ENCODE measurements at regions not wholly inside any gene's neighbourhood (a gene's known extent, or its start where the extent isn't known, plus 50 kb on each side); places are given as distances from the start of the nearest gene placed in this dataset.
A peak's percentile ranks its signal among the peaks of the same experiment; 100 is the strongest.

DNA sequence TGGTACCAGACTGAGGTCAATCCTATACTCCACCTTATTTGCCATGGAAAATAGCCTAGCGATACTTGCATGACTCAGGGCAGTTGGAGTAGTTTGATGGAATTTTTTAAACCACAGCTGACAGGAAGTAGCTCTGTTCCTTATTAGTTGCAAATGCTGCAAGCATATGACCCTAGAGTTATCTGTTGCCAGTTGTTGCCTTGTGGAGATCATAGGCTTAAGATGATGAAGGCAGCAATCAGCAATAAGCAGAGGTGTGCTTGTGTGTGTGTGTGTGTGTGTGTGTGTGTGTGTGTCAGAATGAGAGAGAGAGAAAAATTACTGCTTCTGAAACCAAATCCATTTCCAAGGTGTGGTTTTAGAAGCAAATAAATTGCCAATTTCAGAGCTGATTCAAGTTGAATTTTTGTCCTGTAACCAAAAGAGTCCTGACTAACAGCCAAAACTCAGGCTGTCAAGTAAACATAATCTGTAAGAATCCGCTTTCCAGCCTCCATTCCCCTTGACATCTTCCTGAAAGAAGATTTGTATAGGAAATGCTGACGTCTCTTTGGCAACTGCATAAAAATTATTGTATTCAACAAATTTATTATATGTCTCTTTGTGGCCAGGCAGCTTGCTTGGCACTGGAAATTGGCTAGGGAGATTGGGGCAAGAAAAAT is 141.2 kb downstream of the SERPINI1 start:
- H3K4me1 ChIP-seq: peaks cover 0 to 70% (median 42%) of the 10 kb centered on the region in 9 donors
- intact Hi-C loops (cut with DNase I): loop anchor here in 4 of 10 donors (5.0 to 10.0 kb wide), 3 partner anchors 39 to 142 kb away; partner anchors contain the start of genes SERPINI1 (in 3 of the 4) and PDCD10 (in 2 of the 4)
- H3K4me3 ChIP-seq: no peak overlapping the region
- ATAC-seq (peak; percentile 70 to 91 (median 80)), DNase-seq (peak in 1 of 2 donors; percentile 26)
- TF ChIP-seq, protein P1, sequence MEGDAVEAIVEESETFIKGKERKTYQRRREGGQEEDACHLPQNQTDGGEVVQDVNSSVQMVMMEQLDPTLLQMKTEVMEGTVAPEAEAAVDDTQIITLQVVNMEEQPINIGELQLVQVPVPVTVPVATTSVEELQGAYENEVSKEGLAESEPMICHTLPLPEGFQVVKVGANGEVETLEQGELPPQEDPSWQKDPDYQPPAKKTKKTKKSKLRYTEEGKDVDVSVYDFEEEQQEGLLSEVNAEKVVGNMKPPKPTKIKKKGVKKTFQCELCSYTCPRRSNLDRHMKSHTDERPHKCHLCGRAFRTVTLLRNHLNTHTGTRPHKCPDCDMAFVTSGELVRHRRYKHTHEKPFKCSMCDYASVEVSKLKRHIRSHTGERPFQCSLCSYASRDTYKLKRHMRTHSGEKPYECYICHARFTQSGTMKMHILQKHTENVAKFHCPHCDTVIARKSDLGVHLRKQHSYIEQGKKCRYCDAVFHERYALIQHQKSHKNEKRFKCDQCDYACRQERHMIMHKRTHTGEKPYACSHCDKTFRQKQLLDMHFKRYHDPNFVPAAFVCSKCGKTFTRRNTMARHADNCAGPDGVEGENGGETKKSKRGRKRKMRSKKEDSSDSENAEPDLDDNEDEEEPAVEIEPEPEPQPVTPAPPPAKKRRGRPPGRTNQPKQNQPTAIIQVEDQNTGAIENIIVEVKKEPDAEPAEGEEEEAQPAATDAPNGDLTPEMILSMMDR (IDR thresholded peaks at IDR 0.05): no peak
- no peaks in the 10 kb centered on the region for H3K27me3 ChIP-seq
- WGBS, 2 donors: 39 to 50% methylated on average over 3 of the region's 3 CpGs
- H3K27ac ChIP-seq: peak overlapping the region in 9 of 10 donors; percentile 51 to 94 (median 71)
- H3K36me3 ChIP-seq: no peaks in the 10 kb centered on the region
- H3K9me3 ChIP-seq: no peaks in the 10 kb centered on the region

Data from heart right ventricle (tissue), 16 donors.